ENCODE measurements at regions not wholly inside any gene's neighbourhood (a gene's known extent, or its start where the extent isn't known, plus 50 kb on each side); places are given as distances from the start of the nearest gene placed in this dataset.

- Histone ChIP-seq H3K9me3 (ENCODE audit: control insufficient read depth in 2 of 3, insufficient read depth in 1 of 3, low read length in 3 of 3) (no peaks in the 10 kb centered on the region), H3K9ac (ENCODE audit: low read length in 3 of 3) (no peak overlapping the region), H3K4me1 (ENCODE audit: control insufficient read depth in 2 of 3, insufficient read depth in 2 of 3, low read depth in 1 of 3, low read length in 3 of 3) (no peaks in the 10 kb centered on the region), H3K27ac (ENCODE audit: low read depth in 2 of 2, low read length in 2 of 2) (no peak overlapping the region), H3K4me3 (ENCODE audit: low read length in 3 of 3) (no peak overlapping the region), H3K36me3 (ENCODE audit: control insufficient read depth in 2 of 3, insufficient read depth in 3 of 3, low read length in 3 of 3) (no peaks in the 10 kb centered on the region), H3K27me3 (ENCODE audit: control insufficient read depth, insufficient read depth, low read length) (peaks cover 76% of the 10 kb centered on the region)
- no peak for FAIRE-seq
- DNase-seq = no peak
- no peak for TF ChIP-seq CTCF (IDR thresholded peaks at IDR 0.05; ENCODE audit: borderline replicate concordance, extremely low read depth, insufficient read depth)
- intact Hi-C loops (cut with DNase I) = no loop called here
Measured at GRCh38 chr6:28777147-28777461, 146.7 kb downstream of the TRIM27 start.

- Histone ChIP-seq H3K27me3 (ENCODE audit: control insufficient read depth, insufficient read depth, low read length) (peaks cover 70% of the 10 kb centered on the region), H3K36me3 (ENCODE audit: control insufficient read depth in 2 of 3, insufficient read depth in 3 of 3, low read length in 3 of 3) (no peaks in the 10 kb centered on the region), H3K9ac (ENCODE audit: low read length in 3 of 3) (no peak overlapping the region), H3K27ac (ENCODE audit: low read depth in 2 of 2, low read length in 2 of 2) (no peak overlapping the region), H3K4me1 (ENCODE audit: control insufficient read depth in 2 of 3, insufficient read depth in 2 of 3, low read depth in 1 of 3, low read length in 3 of 3) (no peaks in the 10 kb centered on the region), H3K9me3 (ENCODE audit: control insufficient read depth in 2 of 3, insufficient read depth in 1 of 3, low read length in 3 of 3) (no peaks in the 10 kb centered on the region), H3K4me3 (ENCODE audit: low read length in 3 of 3) (no peak overlapping the region)
- DNase-seq = no peak
- TF ChIP-seq CTCF (IDR thresholded peaks at IDR 0.05; ENCODE audit: borderline replicate concordance, extremely low read depth, insufficient read depth) = no peak
- intact Hi-C loops (cut with DNase I) = no loop called here
- FAIRE-seq = no peak
Measured at GRCh38 chr6:28782113-28782673, 141.6 kb downstream of the TRIM27 start.

GRCh38 chr6:28785962-28786679 is 137.7 kb downstream of the TRIM27 start:
- H3K27ac ChIP-seq (ENCODE audit: low read depth in 2 of 2, low read length in 2 of 2) = no peak overlapping the region
- TF ChIP-seq CTCF (IDR thresholded peaks at IDR 0.05; ENCODE audit: borderline replicate concordance, extremely low read depth, insufficient read depth) = no peak
- no peak overlapping the region for H3K9ac ChIP-seq (ENCODE audit: low read length in 3 of 3)
- no peaks in the 10 kb centered on the region for H3K36me3 ChIP-seq (ENCODE audit: control insufficient read depth in 2 of 3, insufficient read depth in 3 of 3, low read length in 3 of 3)
- H3K4me1 ChIP-seq (ENCODE audit: control insufficient read depth in 2 of 3, insufficient read depth in 2 of 3, low read depth in 1 of 3, low read length in 3 of 3) = no peaks in the 10 kb centered on the region
- intact Hi-C loops (cut with DNase I) = no loop called here
- no peak for DNase-seq
- H3K27me3 ChIP-seq (ENCODE audit: control insufficient read depth, insufficient read depth, low read length) = peaks cover 72% of the 10 kb centered on the region
- FAIRE-seq = no peak
- H3K4me3 ChIP-seq (ENCODE audit: low read length in 3 of 3) = no peak overlapping the region
- H3K9me3 ChIP-seq (ENCODE audit: control insufficient read depth in 2 of 3, insufficient read depth in 1 of 3, low read length in 3 of 3) = peaks cover 0 to under 1% (median 0%) of the 10 kb centered on the region in 3 donors

Measured in kidney (tissue), 13 donors.